Cardiac fibroblast (primary cell): ENCODE measurements at regions not wholly inside any gene's neighbourhood (a gene's known extent, or its start where the extent isn't known, plus 50 kb on each side); places are given as distances from the start of the nearest gene placed in this dataset.
"Not testable (repeated sequence)": the region's sequence is repeated elsewhere in the genome, so short reads cannot be mapped to it uniquely, and the experiment has no call there.

ENCODE experiments used
- DNase-seq, 2 donors: peaks; one replicate each; pipeline versions ENCODE4 v3.0.0 to v3.0.0-alpha.2; 2010; ENCODE audit warnings: low read depth in 2 of 2
- H3K4me3 ChIP-seq, 2 donors: replicated peaks in 1 of 2; 1 replicate in 1 of 2; 2 replicates in 1 of 2; pipeline ENCODE4 v1.5.1; 2011; ENCODE audit warnings: low read depth in 2 of 2, low read length in 2 of 2, mild to moderate bottlenecking in 2 of 2, moderate library complexity in 1 of 2
- CTCF ChIP-seq: IDR thresholded peaks from one replicate; pipeline ENCODE4 v1.5.1; 2011; ENCODE audit warnings: low read depth, mild to moderate bottlenecking, low read length, inconsistent platforms

DNA sequence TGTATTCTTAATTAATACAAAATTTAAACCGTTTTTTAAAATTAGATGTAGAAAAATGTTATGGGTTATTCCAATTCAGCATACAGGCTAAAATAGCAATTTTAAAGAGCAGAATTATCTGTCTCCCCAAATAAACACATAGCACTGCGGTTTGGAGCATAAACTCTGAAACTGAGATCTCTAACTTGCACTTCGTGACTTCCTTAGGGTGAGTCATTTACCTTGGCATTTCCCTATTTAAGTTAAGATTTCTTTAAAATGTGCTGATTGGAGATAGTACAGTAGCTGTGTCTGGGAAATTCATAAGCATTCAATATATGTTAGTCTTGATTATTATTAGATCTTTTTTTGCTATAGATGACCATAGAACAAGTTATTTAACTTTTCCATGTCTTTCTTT, 143.8 kb downstream of the KDM5D start:
- TF ChIP-seq CTCF, result no peak
- H3K4me3 ChIP-seq, result no peak overlapping the region
- DNase-seq, result peak in 1 of 2 donors; percentile 45

- no peak for DNase-seq
- no peak for TF ChIP-seq CTCF
- H3K4me3 ChIP-seq, result no peak overlapping the region
Measured at GRCh38 chrY:19590235-19590634, 154.3 kb downstream of the KDM5D start.

DNA sequence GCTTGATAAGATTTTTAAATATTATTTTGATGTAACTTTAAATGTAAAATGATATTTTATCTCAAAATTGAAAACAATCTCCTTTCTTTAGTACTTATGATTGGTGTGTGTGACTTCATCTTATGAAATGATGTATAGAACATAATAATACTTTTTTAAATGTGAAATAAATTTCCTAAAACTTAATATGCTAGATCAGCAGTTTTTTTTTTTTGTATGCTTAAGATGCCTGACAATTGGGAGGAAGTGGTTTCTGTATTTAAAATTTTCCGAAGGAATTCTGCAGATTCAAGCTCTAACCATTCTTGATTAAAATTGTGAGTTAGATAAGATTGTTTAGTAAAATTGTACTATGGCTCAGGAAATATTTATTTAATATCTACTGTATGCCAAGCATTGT, 154.9 kb downstream of the KDM5D start:
- no peak for DNase-seq
- TF ChIP-seq CTCF, result no peak
- no peak overlapping the region for H3K4me3 ChIP-seq

GRCh38 chrY:19587311-19587710, 157.2 kb downstream of the KDM5D start:
- no peak overlapping the region for H3K4me3 ChIP-seq
- DNase-seq, result no peak
- TF ChIP-seq CTCF, result no peak

GRCh38 chrY:19580990-19581389, 163.5 kb downstream of the KDM5D start:
- not testable (repeated sequence) for DNase-seq, H3K4me3 ChIP-seq

GRCh38 chrY:19578281-19578874, 166.1 kb downstream of the KDM5D start:
- no peak for TF ChIP-seq CTCF
- H3K4me3 ChIP-seq, result no peak overlapping the region

DNA sequence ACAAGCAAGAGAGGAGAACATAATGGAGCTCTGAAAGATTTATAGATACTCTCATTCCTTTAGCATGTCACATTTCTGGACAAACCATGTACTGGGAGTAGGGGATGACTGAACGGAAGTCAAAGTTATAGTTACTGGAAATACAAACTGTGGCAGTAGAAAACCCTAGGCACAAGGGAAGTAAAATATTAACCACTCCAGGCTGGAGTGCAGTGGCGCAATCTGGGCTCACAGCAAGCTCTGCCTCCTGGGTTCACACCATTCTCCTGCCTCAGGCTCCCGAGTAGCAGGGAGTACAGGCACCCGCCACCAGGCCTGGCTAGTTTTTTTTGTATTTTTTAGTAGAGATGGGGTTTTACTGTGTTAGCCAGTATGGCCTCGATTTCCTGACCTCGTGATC, 167.3 kb downstream of the KDM5D start:
- DNase-seq, result no peak
- TF ChIP-seq CTCF, result no peak
- H3K4me3 ChIP-seq, result no peak overlapping the region

More at GRCh38 chrY:19578281-19578874, 166.1 kb downstream of the KDM5D start:
- peak; percentile 38 to 65 for DNase-seq
